HG02938 (cell line): ENCODE measurements at regions not wholly inside any gene's neighbourhood (a gene's known extent, or its start where the extent isn't known, plus 50 kb on each side); places are given as distances from the start of the nearest gene placed in this dataset.

ENCODE experiments used
- ATAC-seq: cut with Tn5 transposase; IDR thresholded peaks from one replicate; pipeline ENCODE4 v1.9.1; 2021; ENCODE audit warnings: mild to moderate bottlenecking, moderate library complexity; ENCODE audit not compliant: unreplicated experiment

- ATAC-seq, result no peak
These were observed 138.6 kb upstream of the TSC22D2 start for GRCh38 chr3:150269526-150269925.

- ATAC-seq, result no peak
These were observed 139.4 kb upstream of the TSC22D2 start for GRCh38 chr3:150268426-150269391.

- ATAC-seq, result no peak
These were observed 140.8 kb upstream of the TSC22D2 start for GRCh38 chr3:150267288-150267687.

- no peak for ATAC-seq
These were observed 142.8 kb upstream of the TSC22D2 start for GRCh38 chr3:150265305-150265704.

- ATAC-seq, result no peak
These were observed 143.4 kb upstream of the TSC22D2 start for GRCh38 chr3:150264561-150265279.

- no peak for ATAC-seq
These were observed 146.1 kb upstream of the TSC22D2 start for GRCh38 chr3:150261958-150262357.

- no peak for ATAC-seq
These were observed 146.7 kb upstream of the TSC22D2 start for GRCh38 chr3:150261418-150261817.

- no peak for ATAC-seq
These were observed 147.7 kb upstream of the TSC22D2 start for GRCh38 chr3:150260398-150260710.

GRCh38 chr3:150259526-150260397, 148.3 kb upstream of the TSC22D2 start:
- no peak for ATAC-seq

- ATAC-seq, result no peak
These were observed 151.3 kb upstream of the TSC22D2 start for GRCh38 chr3:150256782-150257181.

GRCh38 chr3:150256318-150256717, 151.8 kb upstream of the TSC22D2 start:
- no peak for ATAC-seq

- ATAC-seq, result no peak
These were observed 152.3 kb upstream of the TSC22D2 start for GRCh38 chr3:150255826-150256225.

GRCh38 chr3:150255413-150255812, 152.7 kb upstream of the TSC22D2 start:
- ATAC-seq, result no peak

GRCh38 chr3:150254309-150254708, 153.8 kb upstream of the TSC22D2 start:
- no peak for ATAC-seq

GRCh38 chr3:150253622-150254021, 154.5 kb upstream of the TSC22D2 start:
- ATAC-seq, result no peak

GRCh38 chr3:150252462-150252861, 155.6 kb upstream of the TSC22D2 start:
- no peak for ATAC-seq

- no peak for ATAC-seq
These were observed 156.7 kb upstream of the TSC22D2 start for GRCh38 chr3:150251187-150252062.

- no peak for ATAC-seq
These were observed 158.2 kb upstream of the TSC22D2 start for GRCh38 chr3:150249779-150250470.

- no peak for ATAC-seq
These were observed 159.0 kb upstream of the TSC22D2 start for GRCh38 chr3:150248888-150249681.
